Osteoblast (primary cell): ENCODE measurements at regions not wholly inside any gene's neighbourhood (a gene's known extent, or its start where the extent isn't known, plus 50 kb on each side); places are given as distances from the start of the nearest gene placed in this dataset.

Experiments
- DNase-seq: peaks from one replicate; pipeline ENCODE4 v3.0.0; 2011; ENCODE audit warnings: low spot score, mixed read lengths; ENCODE audit not compliant: insufficient read length; ENCODE audit errors: missing footprints
- H2AFZ ChIP-seq: 2 replicates; pipeline ENCODE4 v1.6.0; 2011; ENCODE audit warnings: mild to moderate bottlenecking, low read length
- H3K27ac ChIP-seq: 2 replicates; pipeline ENCODE4 v1.5.1; 2011; ENCODE audit warnings: mild to moderate bottlenecking, low read depth, low read length, moderate library complexity
- H3K27me3 ChIP-seq: 2 replicates; pipeline ENCODE4 v1.6.0; 2012; ENCODE audit warnings: mild to moderate bottlenecking, control low read depth, inconsistent platforms, low read length, moderate library complexity; ENCODE audit not compliant: insufficient read depth
- H3K36me3 ChIP-seq: 2 replicates; pipeline ENCODE4 v1.5.1; 2011; ENCODE audit warnings: mild to moderate bottlenecking, low read length, control low read depth, moderate library complexity; ENCODE audit not compliant: insufficient read depth
- H3K4me1 ChIP-seq: 2 replicates; pipeline ENCODE4 v1.5.1; 2011; ENCODE audit warnings: mild to moderate bottlenecking, low read length, control low read depth, moderate library complexity; ENCODE audit not compliant: insufficient read depth
- H3K4me2 ChIP-seq: 2 replicates; pipeline ENCODE4 v1.6.0; 2011; ENCODE audit warnings: mild to moderate bottlenecking, low read length; ENCODE audit not compliant: insufficient read depth
- H3K4me3 ChIP-seq: fragments of 200-600 bp; sonication (generic); 3 replicates; pipeline ENCODE4 v1.5.1; 2012; ENCODE audit warnings: mild to moderate bottlenecking, low read length, inconsistent platforms; ENCODE audit not compliant: insufficient read depth
- H3K79me2 ChIP-seq: 2 replicates; pipeline ENCODE4 v1.6.0; 2012; ENCODE audit warnings: mild to moderate bottlenecking, low read length, control low read depth, inconsistent platforms; ENCODE audit not compliant: insufficient read depth
- H3K9me3 ChIP-seq: 2 replicates; pipeline ENCODE4 v1.5.1; 2011; ENCODE audit warnings: low read depth, low read length, control low read depth
- H4K20me1 ChIP-seq: 2 replicates; pipeline ENCODE4 v1.6.0; 2012; ENCODE audit warnings: mild to moderate bottlenecking, low read length, control low read depth; ENCODE audit not compliant: insufficient read depth
- CTCF ChIP-seq: IDR thresholded peaks from 2 replicates; pipeline ENCODE4 v1.5.1; 2011; ENCODE audit warnings: mild to moderate bottlenecking, low read depth, low read length, moderate library complexity; ENCODE audit errors: extremely low read depth

GRCh38 chr7:155377071-155377837, 79.6 kb downstream of the INSIG1 start:
- H3K4me3 ChIP-seq: peak overlapping the region; percentile 48

DNA sequence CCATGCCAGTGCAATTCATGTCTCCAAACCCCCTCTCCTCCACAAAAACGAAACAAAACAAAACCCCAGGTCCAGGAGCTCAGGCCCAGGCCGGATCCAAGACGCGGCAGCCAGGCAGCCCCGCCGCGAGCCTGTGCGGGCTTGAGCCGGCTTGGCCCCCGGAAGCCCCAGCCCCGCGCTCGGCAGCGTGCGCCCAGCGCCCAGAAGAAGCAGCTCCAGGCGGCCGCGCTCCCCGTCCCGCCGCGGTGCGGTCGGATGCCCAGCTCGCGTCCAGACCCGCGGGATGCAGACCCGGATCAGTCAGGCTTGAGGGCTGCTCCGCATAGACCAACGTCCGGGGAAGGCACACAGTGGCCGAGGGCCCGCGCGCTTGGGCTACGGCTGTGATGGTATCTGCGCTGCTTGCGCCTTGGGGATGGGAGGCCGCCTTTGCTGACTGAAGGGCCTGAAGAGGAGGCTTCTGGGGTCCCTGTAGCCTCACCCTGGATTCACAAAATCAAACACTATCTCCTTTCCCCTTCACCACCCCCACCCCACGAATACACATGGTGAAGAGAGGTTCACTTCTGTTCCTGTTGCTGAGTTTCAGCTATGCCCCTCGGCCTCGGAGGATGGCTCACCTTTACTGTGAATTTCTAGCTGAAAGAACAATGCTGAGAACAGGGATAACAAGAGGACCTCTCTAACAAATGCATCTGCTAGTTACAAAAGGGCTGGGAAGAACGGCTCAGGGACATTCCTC, 79.9 kb upstream of the EN2 start:
- peak; percentile 92 for DNase-seq
- no peaks in the 10 kb centered on the region for H3K79me2 ChIP-seq
- H3K4me2 ChIP-seq: peak overlapping the region; percentile 57
- H3K27me3 ChIP-seq: peaks cover 100% of the 10 kb centered on the region
- no peaks in the 10 kb centered on the region for H3K36me3 ChIP-seq
- H3K9me3 ChIP-seq: no peaks in the 10 kb centered on the region
- no peak for TF ChIP-seq CTCF
- H3K27ac ChIP-seq: no peak overlapping the region
- peaks cover 2% of the 10 kb centered on the region for H4K20me1 ChIP-seq
- peaks cover 4% of the 10 kb centered on the region for H3K4me1 ChIP-seq
- no peak overlapping the region for H2AFZ ChIP-seq
- peak overlapping the region; percentile 48 for H3K4me3 ChIP-seq

More at GRCh38 chr7:155377071-155377837, 79.6 kb downstream of the INSIG1 start:
- Histone ChIP-seq H4K20me1 (peaks cover 2% of the 10 kb centered on the region), H3K36me3 (no peaks in the 10 kb centered on the region), H3K4me2 (peak overlapping the region; percentile 57), H3K79me2 (no peaks in the 10 kb centered on the region), H3K9me3 (no peaks in the 10 kb centered on the region), H3K27ac (no peak overlapping the region), H3K27me3 (peaks cover 100% of the 10 kb centered on the region), H2AFZ (no peak overlapping the region), H3K4me1 (peaks cover 4% of the 10 kb centered on the region)
- peak; percentile 85 for DNase-seq
- TF ChIP-seq CTCF: no peak

DNA sequence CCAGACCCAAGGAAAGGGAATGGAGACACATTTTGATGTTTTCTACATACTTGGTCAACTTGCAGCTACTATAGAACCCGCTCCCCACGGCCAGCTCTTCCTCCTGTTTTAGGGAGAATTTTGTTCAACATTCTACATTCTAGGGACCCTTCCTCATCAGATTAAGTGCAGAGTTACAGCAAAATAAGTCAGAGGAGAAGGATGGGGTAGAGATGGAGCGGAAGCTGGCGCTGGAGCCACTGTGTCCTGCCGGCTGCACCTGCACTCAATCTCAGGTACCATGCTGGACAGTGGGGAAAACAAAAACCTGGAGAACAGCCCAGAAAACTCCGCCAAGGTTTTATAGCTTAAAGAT, 79.4 kb upstream of the EN2 start:
- Histone ChIP-seq H3K27me3 (peaks cover 100% of the 10 kb centered on the region), H4K20me1 (peaks cover 2% of the 10 kb centered on the region), H3K4me1 (peaks cover 4% of the 10 kb centered on the region), H3K36me3 (no peaks in the 10 kb centered on the region), H2AFZ (no peak overlapping the region), H3K79me2 (no peaks in the 10 kb centered on the region), H3K4me3 (no peak overlapping the region), H3K9me3 (no peaks in the 10 kb centered on the region), H3K4me2 (no peak overlapping the region), H3K27ac (no peak overlapping the region)
- DNase-seq: no peak
- TF ChIP-seq CTCF: no peak
